ENCODE measurements at regions not wholly inside any gene's neighbourhood (a gene's known extent, or its start where the extent isn't known, plus 50 kb on each side); places are given as distances from the start of the nearest gene placed in this dataset.

GRCh38 chr1:62370594-62370993 lies 51.4 kb upstream of the KANK4 start:
- no peak for TF ChIP-seq CTCF (IDR thresholded peaks at IDR 0.05; ENCODE audit: insufficient read depth, missing control alignments)
- FAIRE-seq, result no peak
- no peak for DNase-seq (ENCODE audit: insufficient read length, low spot score)

DNA sequence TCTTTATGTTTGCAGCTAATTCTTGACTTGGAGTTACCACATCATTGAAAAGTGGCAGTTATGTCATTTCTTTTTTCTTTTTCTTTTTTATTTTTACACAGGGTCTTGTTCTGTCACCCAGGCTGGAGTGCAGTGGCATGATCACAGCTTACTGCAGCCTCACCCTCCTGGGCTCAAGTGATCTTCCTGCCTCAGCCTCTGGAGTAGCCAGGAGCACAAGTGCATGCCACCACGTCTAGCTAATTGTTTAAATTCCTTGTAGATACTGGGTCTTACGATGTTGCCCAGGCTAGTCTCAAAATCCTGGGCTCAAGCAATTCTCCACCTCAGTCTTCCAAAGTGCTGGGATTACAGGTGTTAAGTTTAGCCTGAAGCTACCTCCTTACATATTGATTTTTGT lies 52.1 kb upstream of the KANK4 start:
- no peak for TF ChIP-seq CTCF (IDR thresholded peaks at IDR 0.05; ENCODE audit: insufficient read depth, missing control alignments)
- FAIRE-seq, result no peak
- DNase-seq (ENCODE audit: insufficient read length, low spot score), result no peak

GRCh38 chr1:62373221-62373620 lies 54.0 kb upstream of the KANK4 start:
- no peak for TF ChIP-seq CTCF (IDR thresholded peaks at IDR 0.05; ENCODE audit: insufficient read depth, missing control alignments)
- FAIRE-seq, result no peak
- no peak for DNase-seq (ENCODE audit: insufficient read length, low spot score)

DNA sequence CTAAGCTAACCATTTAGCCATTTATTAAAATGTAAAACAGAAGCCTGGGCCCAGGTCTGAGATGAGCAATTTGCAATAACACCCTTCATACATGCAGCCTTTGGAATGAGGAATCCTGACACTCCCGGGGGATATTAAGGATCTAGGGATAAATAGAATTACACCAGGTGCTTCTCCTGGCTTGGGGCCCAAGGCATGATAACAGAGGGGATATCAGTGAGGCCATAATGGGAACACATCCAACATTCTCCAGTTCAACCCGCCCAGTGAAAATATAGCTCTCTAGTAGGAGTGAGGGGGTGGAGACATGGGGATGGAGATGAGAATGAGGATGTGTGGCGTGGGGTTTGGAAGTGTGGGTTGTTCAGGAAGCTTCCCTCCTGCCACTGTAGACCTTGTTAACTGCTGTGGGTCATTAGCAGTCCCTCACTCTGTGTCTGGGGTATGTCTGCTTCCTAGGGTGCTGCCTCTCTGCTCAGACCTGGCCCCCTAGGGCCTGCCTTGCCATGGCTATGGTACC lies 57.9 kb upstream of the KANK4 start:
- DNase-seq (ENCODE audit: insufficient read length, low spot score) (no peak), FAIRE-seq (no peak)
- TF ChIP-seq CTCF (IDR thresholded peaks at IDR 0.05; ENCODE audit: insufficient read depth, missing control alignments), result no peak

DNA sequence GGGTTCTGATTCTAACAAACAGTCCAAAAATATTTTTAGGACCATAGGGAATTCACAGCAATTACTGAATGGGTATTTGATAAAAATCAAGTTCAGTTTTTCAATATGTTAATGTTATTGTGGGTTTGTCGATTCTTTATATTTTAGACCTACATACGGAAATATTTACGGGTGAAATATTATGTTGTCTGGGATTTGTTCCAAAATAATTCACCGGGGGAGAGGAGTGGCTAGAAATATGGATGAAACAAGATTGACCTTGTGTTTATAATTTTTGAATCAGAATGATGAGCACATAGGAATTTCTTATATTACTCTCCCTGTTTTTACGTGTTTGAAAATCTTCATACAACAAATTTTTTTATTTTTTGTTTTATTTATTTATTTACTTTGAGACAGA lies 56.7 kb upstream of the USP1 start:
- DNase-seq (ENCODE audit: insufficient read length, low spot score) (no peak), FAIRE-seq (no peak)
- no peak for TF ChIP-seq CTCF (IDR thresholded peaks at IDR 0.05; ENCODE audit: insufficient read depth, missing control alignments)

DNA sequence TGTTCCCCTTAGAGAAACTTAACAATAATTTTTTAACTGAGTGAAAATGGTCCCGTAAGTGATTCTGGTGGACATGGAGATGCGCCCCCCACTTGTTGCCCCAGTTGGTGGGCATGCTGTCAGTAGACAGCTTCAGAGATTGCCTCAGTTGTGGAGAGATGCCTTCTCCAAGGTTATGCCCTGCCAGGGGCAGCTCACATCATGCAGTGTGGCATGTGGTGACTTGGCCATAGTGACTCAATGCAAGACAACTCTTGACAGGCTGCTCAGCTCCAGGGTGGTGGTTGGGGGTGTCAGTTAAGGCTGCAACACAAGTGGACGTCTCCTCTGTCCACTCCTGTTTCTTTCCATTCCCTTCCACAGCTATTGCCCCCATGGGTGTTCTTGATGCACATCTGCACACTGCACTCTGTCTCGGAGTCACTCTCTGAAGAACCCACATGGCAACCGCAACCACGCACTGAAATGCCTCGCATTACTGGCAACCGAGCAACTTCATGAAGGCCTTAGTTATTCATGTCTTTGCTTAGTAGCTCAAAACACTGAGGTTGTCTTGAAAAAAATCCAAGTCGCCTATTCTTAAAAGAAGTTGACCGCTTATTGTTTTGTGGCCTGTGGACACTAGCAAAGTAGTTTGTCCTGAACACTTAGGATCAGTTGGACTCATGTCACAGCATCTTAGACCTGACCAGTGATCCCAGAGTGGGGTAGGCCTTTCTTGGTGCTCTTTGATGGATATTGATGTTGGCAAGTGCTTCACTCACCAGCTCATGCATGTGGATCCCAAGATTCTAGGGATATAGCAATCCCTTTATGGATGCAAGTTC lies 54.8 kb upstream of the USP1 start:
- TF ChIP-seq CTCF (IDR thresholded peaks at IDR 0.05; ENCODE audit: insufficient read depth, missing control alignments), result no peak
- no peak for FAIRE-seq

GRCh38 chr1:62382658-62382955 lies 54.2 kb upstream of the USP1 start:
- DNase-seq (ENCODE audit: insufficient read length, low spot score), result no peak
- no peak for TF ChIP-seq CTCF (IDR thresholded peaks at IDR 0.05; ENCODE audit: insufficient read depth, missing control alignments)

More for the DNA sequence above, 54.8 kb upstream of the USP1 start:
- DNase-seq (ENCODE audit: insufficient read length, low spot score), result no peak

More at GRCh38 chr1:62382658-62382955, 54.2 kb upstream of the USP1 start:
- no peak for FAIRE-seq

Data from D721Med (cell line).